GM23248 (cell line): ENCODE measurements at regions not wholly inside any gene's neighbourhood (a gene's known extent, or its start where the extent isn't known, plus 50 kb on each side); places are given as distances from the start of the nearest gene placed in this dataset.

Experiments used
- EZH2 ChIP-seq: fragments of 200-600 bp; sonication (generic); IDR thresholded peaks from 2 replicates; pipeline ENCODE4 v1.6.1; 2018; ENCODE audit warnings: antibody characterized with exemption, mild to moderate bottlenecking; ENCODE audit not compliant: insufficient read depth, poor library complexity, severe bottlenecking
- EZH2phosphoT487 ChIP-seq: fragments of 200-600 bp; sonication (generic); IDR thresholded peaks from 2 replicates; pipeline ENCODE4 v1.6.1; 2018; ENCODE audit warnings: antibody characterized with exemption, moderate library complexity, mild to moderate bottlenecking, low read depth; ENCODE audit not compliant: insufficient read depth

DNA sequence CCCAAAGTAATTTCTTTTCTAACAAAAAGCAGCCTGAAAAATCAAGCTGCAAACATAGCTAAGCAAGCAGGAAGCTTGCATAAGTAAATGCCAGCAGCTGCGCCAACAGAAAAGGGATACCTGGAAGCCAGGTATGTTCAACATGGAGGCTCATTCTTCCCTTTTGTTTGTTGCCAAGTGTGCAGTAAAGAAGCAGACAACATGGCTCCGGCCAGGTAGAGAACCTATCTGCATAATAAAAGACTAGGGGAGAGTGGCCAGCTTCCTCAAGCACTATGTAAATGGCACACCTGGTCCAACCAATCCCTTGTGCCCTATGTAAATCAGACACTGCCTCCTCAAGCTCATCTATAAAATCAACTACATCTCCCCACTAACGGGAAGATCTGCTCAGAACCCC is 1407.0 kb downstream of the CDH11 start:
- TF ChIP-seq EZH2 (no peak), EZH2phosphoT487 (no peak)
